Breast epithelium (tissue), 3 donors: ENCODE measurements at regions not wholly inside any gene's neighbourhood (a gene's known extent, or its start where the extent isn't known, plus 50 kb on each side); places are given as distances from the start of the nearest gene placed in this dataset.

Experiments used
- CTCF ChIP-seq, 3 donors: fragments of 450-650 bp; IDR thresholded peaks; one replicate each; pipeline ENCODE4 v1.5.1; 2016 to 2017; ENCODE audit warnings: antibody characterized with exemption in 3 of 3, mild to moderate bottlenecking in 3 of 3, moderate library complexity in 3 of 3
- POLR2A ChIP-seq: fragments of 450-650 bp; IDR thresholded peaks from one replicate; pipeline ENCODE4 v1.6.1; 2016; ENCODE audit warnings: antibody characterized with exemption, mild to moderate bottlenecking, moderate library complexity

GRCh38 chr6:105488516-105489215, 85.8 kb upstream of the PREP start:
- TF ChIP-seq CTCF (IDR thresholded peaks at IDR 0.05): no peak
- TF ChIP-seq POLR2A: no peak
